ENCODE measurements at regions not wholly inside any gene's neighbourhood (a gene's known extent, or its start where the extent isn't known, plus 50 kb on each side); places are given as distances from the start of the nearest gene placed in this dataset.

GRCh38 chr3:72050048-72050632 is 265.2 kb upstream of the PROK2 start:
- H3K27ac ChIP-seq (ENCODE audit: low read depth) = no peak overlapping the region
- H2AFZ ChIP-seq = no peak overlapping the region
- Mint-ChIP-seq H3K4me1 (peaks cover 5% of the 10 kb centered on the region), H3K4me3 (no peak overlapping the region), H3K9me3 (no peaks in the 10 kb centered on the region), H3K27ac (no peak overlapping the region), H3K36me3 (ENCODE audit: low read depth) (no peaks in the 10 kb centered on the region), H3K27me3 (ENCODE audit: insufficient read depth, low read depth, poor library complexity) (no peaks in the 10 kb centered on the region)
- no peaks in the 10 kb centered on the region for H3K4me1 ChIP-seq (ENCODE audit: insufficient read depth)
- no peaks in the 10 kb centered on the region for H3K27me3 ChIP-seq (ENCODE audit: insufficient read depth)
- no peak overlapping the region for H3K4me2 ChIP-seq
- no peaks in the 10 kb centered on the region for H3K79me2 ChIP-seq (replicated peaks; ENCODE audit: insufficient read depth)
- no peak for TF ChIP-seq STAT1 (IDR thresholded peaks at IDR 0.05; ENCODE audit: unreplicated experiment)
- TF ChIP-seq CTCF (conservative IDR thresholded peaks at IDR 0.05; ENCODE audit: low read depth in 2 of 2) = 0 out of 4 replicates have a peak, but pooled peaks of 1 of the 2 experiments have one; percentile 12
- no peak for DNase-seq (ENCODE audit: low spot score)
- no peaks in the 10 kb centered on the region for H4K20me1 ChIP-seq (replicated peaks; ENCODE audit: insufficient read depth)
- H3K4me3 ChIP-seq = no peak overlapping the region
- H3F3A ChIP-seq (replicated peaks; ENCODE audit: low read depth) = no peaks in the 10 kb centered on the region
- H3K36me3 ChIP-seq (ENCODE audit: insufficient read depth) = no peaks in the 10 kb centered on the region
- no peaks in the 10 kb centered on the region for H3K9me2 ChIP-seq (ENCODE audit: insufficient read depth)
- no peak for ATAC-seq

- ATAC-seq (no peak), DNase-seq (ENCODE audit: low spot score) (no peak)
- no peaks in the 10 kb centered on the region for H3K79me2 ChIP-seq (replicated peaks; ENCODE audit: insufficient read depth)
- peaks cover 6% of the 10 kb centered on the region for H3K4me1 Mint-ChIP-seq
- H3K4me1 ChIP-seq (ENCODE audit: insufficient read depth) = no peaks in the 10 kb centered on the region
- no peaks in the 10 kb centered on the region for H3K27me3 Mint-ChIP-seq (ENCODE audit: insufficient read depth, low read depth, poor library complexity)
- H3K4me3 ChIP-seq = no peak overlapping the region
- H3K9me3 Mint-ChIP-seq = no peaks in the 10 kb centered on the region
- no peaks in the 10 kb centered on the region for H3F3A ChIP-seq (replicated peaks; ENCODE audit: low read depth)
- H3K4me2 ChIP-seq = no peak overlapping the region
- no peak overlapping the region for H3K27ac ChIP-seq (ENCODE audit: low read depth)
- no peaks in the 10 kb centered on the region for H4K20me1 ChIP-seq (replicated peaks; ENCODE audit: insufficient read depth)
- no peaks in the 10 kb centered on the region for H3K27me3 ChIP-seq (ENCODE audit: insufficient read depth)
- no peak for TF ChIP-seq POLR2AphosphoS5 (IDR thresholded peaks at IDR 0.05; ENCODE audit: low read depth)
- no peak for TF ChIP-seq EZH2 (IDR thresholded peaks at IDR 0.05; ENCODE audit: low read depth, unreplicated experiment)
- no peak for TF ChIP-seq REST (IDR thresholded peaks at IDR 0.05; ENCODE audit: unreplicated experiment)
- no peak for TF ChIP-seq ZNF331 (CRISPR knock-in tag; IDR thresholded peaks at IDR 0.05; ENCODE audit: low read depth)
- no peak for TF ChIP-seq JUNB (IDR thresholded peaks at IDR 0.05; ENCODE audit: unreplicated experiment)
- H2AFZ ChIP-seq = no peak overlapping the region
- H3K36me3 Mint-ChIP-seq (ENCODE audit: low read depth) = no peaks in the 10 kb centered on the region
- no peak overlapping the region for H3K27ac Mint-ChIP-seq
- no peak overlapping the region for H3K4me3 Mint-ChIP-seq
- no peaks in the 10 kb centered on the region for H3K9me2 ChIP-seq (ENCODE audit: insufficient read depth)
- H3K36me3 ChIP-seq (ENCODE audit: insufficient read depth) = no peaks in the 10 kb centered on the region
Observed at GRCh38 chr3:72049300-72049699, 264.4 kb upstream of the PROK2 start.
